ENCODE measurements at regions not wholly inside any gene's neighbourhood (a gene's known extent, or its start where the extent isn't known, plus 50 kb on each side); places are given as distances from the start of the nearest gene placed in this dataset.
A peak's percentile ranks its signal among the peaks of the same experiment; 100 is the strongest.
"Not testable (repeated sequence)": the region's sequence is repeated elsewhere in the genome, so short reads cannot be mapped to it uniquely, and the experiment has no call there.

- peaks cover 18% of the 10 kb centered on the region for H3K4me1 Mint-ChIP-seq
- H3K4me3 Mint-ChIP-seq; H3K36me3 Mint-ChIP-seq (ENCODE audit: low read depth); CTCF ChIA-PET; POLR2A ChIA-PET; H3K27ac Mint-ChIP-seq; DNase-seq; H3K9me3 Mint-ChIP-seq; H3K27me3 Mint-ChIP-seq: not testable (repeated sequence)
Observed at GRCh38 chr1:228796945-228797344, 61.7 kb downstream of the RHOU start.

GRCh38 chr1:228798035-228798434, 62.8 kb downstream of the RHOU start:
- no peaks in the 10 kb centered on the region for H3K27me3 Mint-ChIP-seq
- CTCF ChIA-PET = interaction anchor here (0.8 to 1.6 kb wide), 2 partner anchors 33 to 63 kb away, joined by 3 read pairs; no protein-coding TSS in a partner anchor
- no peak for DNase-seq
- no peaks in the 10 kb centered on the region for H3K36me3 Mint-ChIP-seq (ENCODE audit: low read depth)
- POLR2A ChIA-PET = interaction anchor here (1.0 kb wide), 1 partner anchor 29 kb away, joined by 4 read pairs; no protein-coding TSS in a partner anchor
- no peak overlapping the region for H3K27ac Mint-ChIP-seq
- H3K4me1 Mint-ChIP-seq = peaks cover 20% of the 10 kb centered on the region
- no peak overlapping the region for H3K4me3 Mint-ChIP-seq
- no peaks in the 10 kb centered on the region for H3K9me3 Mint-ChIP-seq

- ChIA-PET POLR2A (no interaction called here), CTCF (interaction anchor here (0.8 to 1.6 kb wide), 2 partner anchors 33 to 63 kb away, joined by 3 read pairs; no protein-coding TSS in a partner anchor)
- Mint-ChIP-seq H3K4me3 (no peak overlapping the region), H3K36me3 (ENCODE audit: low read depth) (no peaks in the 10 kb centered on the region), H3K27ac (no peak overlapping the region), H3K4me1 (peaks cover 22% of the 10 kb centered on the region), H3K27me3 (no peaks in the 10 kb centered on the region), H3K9me3 (no peaks in the 10 kb centered on the region)
- DNase-seq = no peak
Observed at GRCh38 chr1:228798548-228798947, 63.3 kb downstream of the RHOU start.

- Mint-ChIP-seq H3K36me3 (ENCODE audit: low read depth) (no peaks in the 10 kb centered on the region), H3K4me3 (no peak overlapping the region), H3K4me1 (peaks cover 32% of the 10 kb centered on the region), H3K27me3 (no peaks in the 10 kb centered on the region), H3K27ac (no peak overlapping the region), H3K9me3 (no peaks in the 10 kb centered on the region)
- POLR2A ChIA-PET = no interaction called here
- CTCF ChIA-PET = no interaction called here
- DNase-seq = no peak
Observed at GRCh38 chr1:228799924-228800323, 64.6 kb downstream of the RHOU start.

- Mint-ChIP-seq H3K36me3 (ENCODE audit: low read depth) (no peaks in the 10 kb centered on the region), H3K4me1 (peaks cover 41% of the 10 kb centered on the region), H3K4me3 (no peak overlapping the region), H3K9me3 (no peaks in the 10 kb centered on the region), H3K27ac (no peak overlapping the region), H3K27me3 (no peaks in the 10 kb centered on the region)
- no peak for DNase-seq
- POLR2A ChIA-PET = no interaction called here
- CTCF ChIA-PET = no interaction called here
Observed at GRCh38 chr1:228801068-228801467, 65.8 kb downstream of the RHOU start.

GRCh38 chr1:228802386-228803220, 67.3 kb downstream of the RHOU start:
- Mint-ChIP-seq H3K27ac (no peak overlapping the region), H3K27me3 (no peaks in the 10 kb centered on the region), H3K9me3 (no peaks in the 10 kb centered on the region), H3K36me3 (ENCODE audit: low read depth) (no peaks in the 10 kb centered on the region), H3K4me3 (no peak overlapping the region), H3K4me1 (peaks cover 41% of the 10 kb centered on the region)
- DNase-seq = no peak
- ChIA-PET CTCF (interaction anchor here (0.8 kb wide), 1 partner anchor 112 kb away, joined by 3 read pairs; no protein-coding TSS in a partner anchor), POLR2A (interaction anchor here (3.1 kb wide), 1 partner anchor 11 kb away, joined by 10 read pairs; no protein-coding TSS in a partner anchor)

GRCh38 chr1:228803421-228803820, 68.1 kb downstream of the RHOU start:
- ChIA-PET CTCF (interaction anchor here (1.6 kb wide), 1 partner anchor 11 kb away, joined by 4 read pairs; no protein-coding TSS in a partner anchor), POLR2A (interaction anchor here (1.4 to 3.1 kb wide), 4 partner anchors 9 to 58 kb away, joined by 4 to 35 read pairs (median 8); no protein-coding TSS in a partner anchor)
- Mint-ChIP-seq H3K4me1 (peaks cover 41% of the 10 kb centered on the region), H3K36me3 (ENCODE audit: low read depth) (no peaks in the 10 kb centered on the region), H3K4me3 (no peak overlapping the region), H3K27me3 (no peaks in the 10 kb centered on the region), H3K9me3 (no peaks in the 10 kb centered on the region), H3K27ac (no peak overlapping the region)
- no peak for DNase-seq

- H3K9me3 Mint-ChIP-seq = no peaks in the 10 kb centered on the region
- H3K27ac Mint-ChIP-seq = peak overlapping the region; percentile 87
- POLR2A ChIA-PET = interaction anchor here (1.1 to 3.1 kb wide), 6 partner anchors 10 to 67 kb away, joined by 4 to 35 read pairs (median 6); no protein-coding TSS in a partner anchor
- peaks cover 2% of the 10 kb centered on the region for H3K36me3 Mint-ChIP-seq (ENCODE audit: low read depth)
- no peak overlapping the region for H3K4me3 Mint-ChIP-seq
- no peak for DNase-seq
- CTCF ChIA-PET = interaction anchor here (1.1 to 1.6 kb wide), 5 partner anchors 9 to 68 kb away, joined by 3 to 16 read pairs (median 4); no protein-coding TSS in a partner anchor
- peaks cover 46% of the 10 kb centered on the region for H3K4me1 Mint-ChIP-seq
- H3K27me3 Mint-ChIP-seq = no peaks in the 10 kb centered on the region
Observed at GRCh38 chr1:228804173-228804572, 68.9 kb downstream of the RHOU start.

GRCh38 chr1:228804640-228805413, 69.5 kb downstream of the RHOU start:
- H3K27me3 Mint-ChIP-seq = no peaks in the 10 kb centered on the region
- ChIA-PET CTCF (interaction anchor here (0.6 to 1.6 kb wide), 6 partner anchors 10 to 229 kb away, joined by 3 to 16 read pairs (median 4); no protein-coding TSS in a partner anchor), POLR2A (interaction anchor here (1.1 to 3.1 kb wide), 7 partner anchors 10 to 67 kb away, joined by 4 to 35 read pairs (median 5); no protein-coding TSS in a partner anchor)
- peaks cover 3% of the 10 kb centered on the region for H3K9me3 Mint-ChIP-seq
- H3K36me3 Mint-ChIP-seq (ENCODE audit: low read depth) = peaks cover 4% of the 10 kb centered on the region
- peak overlapping the region; percentile 53 for H3K4me3 Mint-ChIP-seq
- H3K4me1 Mint-ChIP-seq = peaks cover 53% of the 10 kb centered on the region
- peak overlapping the region; percentile 87 for H3K27ac Mint-ChIP-seq
- peak; percentile 74 for DNase-seq

- Mint-ChIP-seq H3K4me1 (peaks cover 71% of the 10 kb centered on the region), H3K27ac (no peak overlapping the region), H3K4me3 (no peak overlapping the region), H3K27me3 (no peaks in the 10 kb centered on the region), H3K36me3 (ENCODE audit: low read depth) (peaks cover 8% of the 10 kb centered on the region), H3K9me3 (peaks cover 10% of the 10 kb centered on the region)
- ChIA-PET POLR2A (interaction anchor here (1.8 kb wide), 1 partner anchor 70 kb away, joined by 4 read pairs; no protein-coding TSS in a partner anchor), CTCF (interaction anchor here (1.9 kb wide), 1 partner anchor 13 kb away, joined by 5 read pairs; no protein-coding TSS in a partner anchor)
- DNase-seq = no peak
Observed at GRCh38 chr1:228807904-228808605, 72.8 kb downstream of the RHOU start.

GRCh38 chr1:228809621-228810394, 74.5 kb downstream of the RHOU start:
- Mint-ChIP-seq H3K9me3 (peaks cover 10% of the 10 kb centered on the region), H3K4me1 (peaks cover 61% of the 10 kb centered on the region), H3K27me3 (no peaks in the 10 kb centered on the region), H3K4me3 (no peak overlapping the region), H3K36me3 (ENCODE audit: low read depth) (peaks cover 8% of the 10 kb centered on the region), H3K27ac (peak overlapping the region; percentile 79)
- POLR2A ChIA-PET = interaction anchor here (3.5 kb wide), 1 partner anchor 16 kb away, joined by 17 read pairs; no protein-coding TSS in a partner anchor
- no peak for DNase-seq
- CTCF ChIA-PET = interaction anchor here (1.7 kb wide), 1 partner anchor 15 kb away, joined by 4 read pairs; no protein-coding TSS in a partner anchor

All from activated CD4-positive, alpha-beta memory T cell treated with anti-CD3 and anti-CD28 coated beads, Interleukin-2, amount 10 ng/mL, durations not matched to agents 7 days and 5 days (primary cell).